ENCODE measurements at regions not wholly inside any gene's neighbourhood (a gene's known extent, or its start where the extent isn't known, plus 50 kb on each side); places are given as distances from the start of the nearest gene placed in this dataset.
A peak's percentile ranks its signal among the peaks of the same experiment; 100 is the strongest.
"Not testable (repeated sequence)": the region's sequence is repeated elsewhere in the genome, so short reads cannot be mapped to it uniquely, and the experiment has no call there.

GRCh38 chr2:58501371-58502160 lies 260.4 kb upstream of the FANCL start:
- no peak for DNase-seq

GRCh38 chr2:58497168-58497567 lies 256.0 kb upstream of the FANCL start:
- DNase-seq, result no peak

- DNase-seq, result no peak
Measured at GRCh38 chr2:58495806-58496205, 254.7 kb upstream of the FANCL start.

GRCh38 chr2:58494071-58494501 lies 253.0 kb upstream of the FANCL start:
- no peak for DNase-seq

- DNase-seq, result no peak
Measured at GRCh38 chr2:58484629-58485028, 243.5 kb upstream of the FANCL start.

- DNase-seq, result no peak
Measured at GRCh38 chr2:58484221-58484620, 243.1 kb upstream of the FANCL start.

GRCh38 chr2:58483307-58483706 lies 242.2 kb upstream of the FANCL start:
- DNase-seq, result no peak

GRCh38 chr2:58481670-58482069 lies 240.5 kb upstream of the FANCL start:
- DNase-seq, result no peak

- DNase-seq, result no peak
Measured at GRCh38 chr2:58480141-58480540, 239.0 kb upstream of the FANCL start.

GRCh38 chr2:58479535-58480140 lies 238.5 kb upstream of the FANCL start:
- no peak for DNase-seq

GRCh38 chr2:58476556-58476955 lies 235.4 kb upstream of the FANCL start:
- no peak for DNase-seq

- DNase-seq, result no peak
Measured at GRCh38 chr2:58475756-58476155, 234.6 kb upstream of the FANCL start.

- DNase-seq, result no peak
Measured at GRCh38 chr2:58473165-58473564, 232.0 kb upstream of the FANCL start.

GRCh38 chr2:58466804-58467203 lies 225.7 kb upstream of the FANCL start:
- no peak for DNase-seq

- DNase-seq, result not testable (repeated sequence)
Measured at GRCh38 chr2:58466021-58466420, 224.9 kb upstream of the FANCL start.

- no peak for DNase-seq
Measured at GRCh38 chr2:58460670-58461069, 219.5 kb upstream of the FANCL start.

GRCh38 chr2:58449286-58450010 lies 208.3 kb upstream of the FANCL start:
- DNase-seq, result no peak

- no peak for DNase-seq
Measured at GRCh38 chr2:58448845-58449244, 207.7 kb upstream of the FANCL start.

- peak; percentile 50 for DNase-seq
Measured at GRCh38 chr2:58448065-58448507, 207.0 kb upstream of the FANCL start.

- DNase-seq, result no peak
Measured at GRCh38 chr2:58447586-58447985, 206.5 kb upstream of the FANCL start.

- DNase-seq, result no peak
Measured at GRCh38 chr2:58441643-58442042, 200.5 kb upstream of the FANCL start.

GRCh38 chr2:58436872-58437271 lies 195.7 kb upstream of the FANCL start:
- DNase-seq, result no peak

- no peak for DNase-seq
Measured at GRCh38 chr2:58435246-58435645, 194.1 kb upstream of the FANCL start.

GRCh38 chr2:58434692-58435091 lies 193.6 kb upstream of the FANCL start:
- no peak for DNase-seq
